IMR-90 (cell line): ENCODE measurements at regions not wholly inside any gene's neighbourhood (a gene's known extent, or its start where the extent isn't known, plus 50 kb on each side); places are given as distances from the start of the nearest gene placed in this dataset.

ENCODE experiments used
- ATAC-seq: fragments of 200-7000 bp; cut with Tn5 transposase; 2 replicates; pipeline ENCODE4 v1.9.1; 2020; ENCODE audit warnings: low read depth, mild to moderate bottlenecking, moderate library complexity
- BruUV-seq: library from RNA; stranded (reverse); fragments of 400-500 nt; replicated peaks from 2 replicates; lab custom pipeline; 2021; lab: Mats Ljungman, UMichigan
- CTCF ChIA-PET: fragments of 300-600 bp; formaldehyde crosslinking; extraction: SDS; loops from one replicate; lab custom pipeline; 2021; ENCODE audit warnings: antibody characterized with exemption; lab: Yijun Ruan, JAX
- POLR2A ChIA-PET: fragments of 300-600 bp; sonication (Branson Sonifier 250); formaldehyde crosslinking; loops from one replicate; lab custom pipeline; 2022; ENCODE audit warnings: antibody characterized with exemption; ENCODE audit not compliant: unreplicated experiment; lab: Charles Lee
- DNase-seq: peaks from one replicate; pipeline ENCODE4 v3.0.0; 2013
- H2AFZ ChIP-seq: replicated peaks from 2 replicates; pipeline ENCODE3; 2013; ENCODE audit warnings: low read length, mild to moderate bottlenecking; ENCODE audit not compliant: poor library complexity
- H2AK5ac ChIP-seq: 2 replicates; pipeline ENCODE4 v1.6.1; 2013; ENCODE audit warnings: low read depth, low read length, inconsistent platforms
- H2AK9ac ChIP-seq: replicated peaks from 2 replicates; pipeline ENCODE3; 2013; ENCODE audit warnings: mild to moderate bottlenecking, low read depth, low read length, moderate library complexity; ENCODE audit not compliant: poor library complexity
- H2BK120ac ChIP-seq: 2 replicates; pipeline ENCODE4 v1.6.1; 2013; ENCODE audit warnings: low read depth, low read length, inconsistent platforms
- H2BK15ac ChIP-seq: 3 replicates; pipeline ENCODE4 v1.6.1; 2013; ENCODE audit warnings: low read depth, low read length, inconsistent platforms
- H2BK20ac ChIP-seq: 2 replicates; pipeline ENCODE4 v1.6.1; 2013; ENCODE audit warnings: low read depth, mild to moderate bottlenecking, inconsistent platforms, low read length, moderate library complexity
- H2BK5ac ChIP-seq: 2 replicates; pipeline ENCODE4 v1.6.1; 2013; ENCODE audit warnings: mild to moderate bottlenecking, low read depth, low read length, inconsistent platforms; ENCODE audit not compliant: poor library complexity, severe bottlenecking
- H3K14ac ChIP-seq: replicated peaks from 2 replicates; pipeline ENCODE4 v1.6.1; 2013; ENCODE audit warnings: low read depth, low read length, inconsistent platforms
- H3K18ac ChIP-seq: 2 replicates; pipeline ENCODE4 v1.6.1; 2013; ENCODE audit warnings: low read depth, low read length, control low read depth
- H3K23ac ChIP-seq: 2 replicates; pipeline ENCODE4 v1.6.1; 2013; ENCODE audit warnings: low read depth, low read length, inconsistent platforms
- H3K27ac ChIP-seq: 2 replicates; pipeline ENCODE4 v1.5.1; 2013; ENCODE audit warnings: mild to moderate bottlenecking, control low read depth, low read length; ENCODE audit not compliant: insufficient read depth
- H3K27me3 ChIP-seq: 2 replicates; pipeline ENCODE4 v1.6.1; 2013; ENCODE audit warnings: low read length; ENCODE audit not compliant: control insufficient read depth, insufficient read depth
- H3K36me3 ChIP-seq: 2 replicates; pipeline ENCODE4 v1.6.1; 2013; ENCODE audit warnings: low read length, mixed read lengths; ENCODE audit not compliant: control insufficient read depth, insufficient read depth
- H3K4ac ChIP-seq: 2 replicates; pipeline ENCODE4 v1.6.1; 2013; ENCODE audit warnings: low read depth, low read length, inconsistent platforms
- H3K4me1 ChIP-seq: 2 replicates; pipeline ENCODE4 v1.6.1; 2013; ENCODE audit warnings: low read length, mixed read lengths; ENCODE audit not compliant: control insufficient read depth, insufficient read depth
- H3K4me2 ChIP-seq: 2 replicates; pipeline ENCODE4 v1.6.1; 2013; ENCODE audit warnings: low read depth, mild to moderate bottlenecking, control low read depth, low read length, moderate library complexity
- H3K4me3 ChIP-seq: 2 replicates; pipeline ENCODE4 v1.5.1; 2013; ENCODE audit warnings: low read depth, mild to moderate bottlenecking, control low read depth, low read length, moderate library complexity; ENCODE audit not compliant: insufficient read depth
- H3K56ac ChIP-seq: 2 replicates; pipeline ENCODE4 v1.6.1; 2013; ENCODE audit warnings: low read length, inconsistent platforms; ENCODE audit not compliant: insufficient read depth; ENCODE audit errors: extremely low read depth
- H3K79me1 ChIP-seq, 2 experiments: 2 replicates each; pipeline ENCODE4 v1.6.1; 2013; ENCODE audit warnings: low read length in 2 of 2, inconsistent platforms in 1 of 2, low read depth in 1 of 2
- H3K9ac ChIP-seq: 2 replicates; pipeline ENCODE4 v1.6.1; 2013; ENCODE audit warnings: low read depth, low read length, control low read depth
- H3K9me1 ChIP-seq: 2 replicates; pipeline ENCODE4 v1.6.1; 2013; ENCODE audit warnings: low read length, inconsistent platforms; ENCODE audit not compliant: insufficient read depth
- H3K9me3 ChIP-seq: 2 replicates; pipeline ENCODE4 v1.6.1; 2013; ENCODE audit warnings: low read length; ENCODE audit not compliant: control insufficient read depth, insufficient read depth
- H4K20me1 ChIP-seq: 2 replicates; pipeline ENCODE4 v1.6.1; 2013; ENCODE audit warnings: low read length, inconsistent platforms; ENCODE audit not compliant: insufficient read depth
- H4K5ac ChIP-seq: 2 replicates; pipeline ENCODE4 v1.6.1; 2013; ENCODE audit warnings: mild to moderate bottlenecking, low read depth, low read length, control low read depth
- H4K8ac ChIP-seq, 2 experiments: 2 replicates each; pipeline ENCODE4 v1.6.1; 2013; ENCODE audit warnings: low read depth in 2 of 2, low read length in 2 of 2, control low read depth in 1 of 2, inconsistent platforms in 1 of 2
- H4K91ac ChIP-seq: 2 replicates; pipeline ENCODE4 v1.6.1; 2013; ENCODE audit warnings: low read depth, low read length, inconsistent platforms; ENCODE audit not compliant: insufficient read depth
- BHLHE40 ChIP-seq: fragments of 150-350 bp; IDR thresholded peaks from 2 replicates; pipeline ENCODE4 v1.6.1; 2016; ENCODE audit warnings: mild to moderate bottlenecking, low read depth, low read length
- CEBPB ChIP-seq: IDR thresholded peaks from 2 replicates; pipeline ENCODE4 v1.6.1; 2012; ENCODE audit warnings: low read depth, low read length, improper control_type of control experiment
- CHD1 ChIP-seq: IDR thresholded peaks from 2 replicates; pipeline ENCODE4 v1.6.1; 2012; ENCODE audit warnings: low read depth, low read length, improper control_type of control experiment
- FOS ChIP-seq: fragments of 150-350 bp; IDR thresholded peaks from 2 replicates; pipeline ENCODE4 v1.6.1; 2016; ENCODE audit warnings: low read depth, low read length
- MAFK ChIP-seq: IDR thresholded peaks from 2 replicates; pipeline ENCODE4 v1.6.1; 2012; ENCODE audit warnings: low read depth, low read length, improper control_type of control experiment
- MAZ ChIP-seq: IDR thresholded peaks from 2 replicates; pipeline ENCODE4 v1.6.1; 2012; ENCODE audit warnings: low read depth, mild to moderate bottlenecking, low read length, improper control_type of control experiment, moderate library complexity, borderline replicate concordance
- NFE2L2 ChIP-seq: fragments of 150-350 bp; IDR thresholded peaks from 2 replicates; pipeline ENCODE4 v1.6.1; 2016; ENCODE audit warnings: low read depth, mild to moderate bottlenecking, low read length
- RAD21 ChIP-seq: IDR thresholded peaks from 2 replicates; pipeline ENCODE4 v1.6.1; 2012; ENCODE audit warnings: low read length, improper control_type of control experiment
- RFX5 ChIP-seq: IDR thresholded peaks from 2 replicates; pipeline ENCODE4 v1.8.0; 2012; ENCODE audit warnings: low read depth, mild to moderate bottlenecking, low read length, moderate library complexity
- USF2 ChIP-seq: fragments of 150-350 bp; IDR thresholded peaks from 2 replicates; pipeline ENCODE4 v1.6.1; 2017; ENCODE audit warnings: mild to moderate bottlenecking, antibody characterized with exemption, low read length, low read depth
- WGBS, 2 experiments: methylation state at CpG; one replicate each; pipeline versions ENCODE4 v1.1.5 to v1.1.7; 2013; ENCODE audit warnings: missing lambda C conversion rate in 2 of 2; ENCODE audit not compliant: insufficient read length in 1 of 2; ENCODE audit errors: extremely low coverage in 2 of 2; 5-methylcytosine and 5-hydroxymethylcytosine counted together
- dilution Hi-C: fragments of 300-500 bp; cut with HindIII; formaldehyde crosslinking; loops from one replicate; pipeline ENCODE4 v1.14.3; 2018; ENCODE audit warnings: low sequenced_read_pairs; ENCODE audit not compliant: unreplicated experiment
- in situ Hi-C: fragments of 300-500 bp; cut with MboI; formaldehyde crosslinking; loops from 3 replicates; pipeline ENCODE4 v1.14.3; 2019; ENCODE audit warnings: low sequenced_read_pairs, inconsistent platforms, mixed read lengths
- intact Hi-C: fragments of 100-400 bp; cut with micrococcal nuclease; formaldehyde crosslinking; loops from 2 replicates; pipeline ENCODE4 v1.10.0; 2022
- TF ChIP-seq, protein P1 (sequence below): fragments of 150-350 bp; IDR thresholded peaks from 2 replicates; pipeline ENCODE4 v1.6.1; 2016; ENCODE audit warnings: low read depth, mild to moderate bottlenecking, low read length, moderate library complexity, borderline replicate concordance

- ATAC-seq = no peak
- H3K56ac ChIP-seq = no peak overlapping the region
- intact Hi-C loops = loop anchor here (10.0 kb wide), 2 partner anchors 111 to 269 kb away; partner anchors contain the start of gene MN1
Observed at GRCh38 chr22:27535452-27535851, 266.1 kb downstream of the MN1 start.

More at GRCh38 chr22:27535452-27535851, 266.1 kb downstream of the MN1 start:
- H3K9ac ChIP-seq = no peak overlapping the region
- H4K20me1 ChIP-seq = no peaks in the 10 kb centered on the region
- H2AFZ ChIP-seq = no peak overlapping the region
- H3K4ac ChIP-seq = no peak overlapping the region
- peaks cover 8% of the 10 kb centered on the region for H3K4me1 ChIP-seq
- no peaks in the 10 kb centered on the region for H3K36me3 ChIP-seq
- H3K27ac ChIP-seq = no peak overlapping the region
- H4K8ac ChIP-seq = no peak overlapping the region
- H4K91ac ChIP-seq = no peak overlapping the region
- WGBS, 2 experiments = no CpG with 5 or more reads among the region's 2 CpGs
- no peak overlapping the region for H2BK15ac ChIP-seq
- peaks cover 2% of the 10 kb centered on the region; the same call in 1 of the 2 replicates for H3K9me3 ChIP-seq
- ChIA-PET POLR2A (interaction anchor here (0.5 kb wide), 1 partner anchor 29 kb away, joined by 5 read pairs; no protein-coding TSS in a partner anchor), CTCF (no interaction called here)
- H3K27me3 ChIP-seq = peaks cover 20% of the 10 kb centered on the region
- no peak overlapping the region for H2BK120ac ChIP-seq
- no peak overlapping the region for H2BK5ac ChIP-seq
- H2AK9ac ChIP-seq = no peak overlapping the region
- H3K23ac ChIP-seq = no peak overlapping the region
- no peak for TF ChIP-seq USF2
- no peak for TF ChIP-seq BHLHE40
- TF ChIP-seq, protein P1, sequence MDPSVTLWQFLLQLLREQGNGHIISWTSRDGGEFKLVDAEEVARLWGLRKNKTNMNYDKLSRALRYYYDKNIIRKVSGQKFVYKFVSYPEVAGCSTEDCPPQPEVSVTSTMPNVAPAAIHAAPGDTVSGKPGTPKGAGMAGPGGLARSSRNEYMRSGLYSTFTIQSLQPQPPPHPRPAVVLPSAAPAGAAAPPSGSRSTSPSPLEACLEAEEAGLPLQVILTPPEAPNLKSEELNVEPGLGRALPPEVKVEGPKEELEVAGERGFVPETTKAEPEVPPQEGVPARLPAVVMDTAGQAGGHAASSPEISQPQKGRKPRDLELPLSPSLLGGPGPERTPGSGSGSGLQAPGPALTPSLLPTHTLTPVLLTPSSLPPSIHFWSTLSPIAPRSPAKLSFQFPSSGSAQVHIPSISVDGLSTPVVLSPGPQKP = no peak
- TF ChIP-seq CHD1 = no peak
- TF ChIP-seq MAZ = no peak
- TF ChIP-seq RAD21 = no peak
- no peak for TF ChIP-seq NFE2L2
- TF ChIP-seq MAFK = no peak
- TF ChIP-seq RFX5 = no peak
- TF ChIP-seq CEBPB = no peak
- no peak for TF ChIP-seq FOS
- DNase-seq = no peak
- no peak overlapping the region for H3K4me3 ChIP-seq
- dilution Hi-C loops = no loop called here
- no peaks in the 10 kb centered on the region for H3K79me1 ChIP-seq
- H2AK5ac ChIP-seq = no peak overlapping the region
- BruUV-seq = no TSS peak
- H3K14ac ChIP-seq = no peak overlapping the region
- no peak overlapping the region for H3K4me2 ChIP-seq
- no peak overlapping the region for H2BK20ac ChIP-seq
- H3K18ac ChIP-seq = no peak overlapping the region
- H3K9me1 ChIP-seq = no peaks in the 10 kb centered on the region
- in situ Hi-C loops = no loop called here
- no peak overlapping the region for H4K5ac ChIP-seq
